Spleen (tissue), 7 donors: ENCODE measurements at regions not wholly inside any gene's neighbourhood (a gene's known extent, or its start where the extent isn't known, plus 50 kb on each side); places are given as distances from the start of the nearest gene placed in this dataset.

Experiments
- CTCF ChIP-seq, 11 experiments: fragments of 200-600 bp in 7 of 11; fragments of 450-650 bp in 4 of 11; sonication (generic) in 4 of 11; IDR thresholded peaks in 8 of 11; conservative IDR thresholded peaks in 3 of 11; 1 replicate in 7 of 11; 2 replicates in 4 of 11; pipeline versions ENCODE4 v1.4.0 to v1.8.0; 2016 to 2021; ENCODE audit warnings: antibody characterized with exemption in 11 of 11, inconsistent platforms in 4 of 11, mild to moderate bottlenecking in 1 of 11
- POLR2A ChIP-seq, 3 donors: fragments of 450-650 bp; IDR thresholded peaks; one replicate each; pipeline ENCODE4 v1.5.1; 2017; ENCODE audit warnings: antibody characterized with exemption in 3 of 3, mild to moderate bottlenecking in 1 of 3
- POLR2AphosphoS5 ChIP-seq, 3 donors: sonication (generic); formaldehyde crosslinking; IDR thresholded peaks; one replicate each; pipeline ENCODE4 v1.5.1; 2017; ENCODE audit warnings: antibody characterized with exemption in 3 of 3
- donor health status: DM: no; HTN: no; CAD: no; lungs with moderate emphysema.
- donor health status: DM: no; HTN: no; CAD: no.
- donor health status: DM: no; HTN: no; CAD: no.

- TF ChIP-seq POLR2A (IDR thresholded peaks at IDR 0.05) = no peak
- no peak for TF ChIP-seq CTCF (IDR thresholded peaks at IDR 0.05 in 8 of 11, conservative IDR thresholded peaks at IDR 0.05 in 3 of 11)
- TF ChIP-seq POLR2AphosphoS5 (IDR thresholded peaks at IDR 0.05) = no peak
These were observed 1266.6 kb upstream of the C9orf72 start for GRCh38 chr9:28839778-28840430.
